ENCODE measurements at regions not wholly inside any gene's neighbourhood (a gene's known extent, or its start where the extent isn't known, plus 50 kb on each side); places are given as distances from the start of the nearest gene placed in this dataset.
A peak's percentile ranks its signal among the peaks of the same experiment; 100 is the strongest.

DNA sequence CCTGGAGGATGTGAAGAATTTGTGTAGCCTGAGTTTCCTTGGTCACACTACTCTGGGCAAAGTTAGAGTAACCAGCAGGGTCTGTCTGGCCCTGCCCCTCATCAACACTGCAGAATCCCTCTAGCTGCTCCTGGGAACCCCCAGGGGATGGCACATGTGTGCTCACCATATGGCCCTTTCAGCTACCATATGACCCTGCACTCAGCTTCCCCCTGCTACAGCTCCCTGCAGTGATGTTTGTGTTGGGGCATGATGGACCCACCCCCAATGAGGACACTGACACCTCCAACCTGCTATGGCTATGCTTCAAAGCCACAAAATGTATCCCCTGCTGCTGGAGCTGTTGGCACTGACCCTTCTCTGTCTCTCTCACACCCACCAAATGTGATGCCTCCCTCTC lies 152.7 kb downstream of the SNX18 start:
- Histone ChIP-seq H3K4me1 (peaks cover 0 to 60% (median 28%) of the 10 kb centered on the region in 4 donors), H3K9me3 (no peaks in the 10 kb centered on the region), H3K27me3 (no peaks in the 10 kb centered on the region), H3K27ac (peak overlapping the region; percentile 41 to 57), H3K4me3 (no peak overlapping the region), H3K36me3 (no peaks in the 10 kb centered on the region)
- no peak for TF ChIP-seq CTCF (IDR thresholded peaks at IDR 0.05)
- DNase-seq = no peak
- intact Hi-C loops (cut with DNase I; ENCODE audit: low total_unique reads) = no loop called here

DNA sequence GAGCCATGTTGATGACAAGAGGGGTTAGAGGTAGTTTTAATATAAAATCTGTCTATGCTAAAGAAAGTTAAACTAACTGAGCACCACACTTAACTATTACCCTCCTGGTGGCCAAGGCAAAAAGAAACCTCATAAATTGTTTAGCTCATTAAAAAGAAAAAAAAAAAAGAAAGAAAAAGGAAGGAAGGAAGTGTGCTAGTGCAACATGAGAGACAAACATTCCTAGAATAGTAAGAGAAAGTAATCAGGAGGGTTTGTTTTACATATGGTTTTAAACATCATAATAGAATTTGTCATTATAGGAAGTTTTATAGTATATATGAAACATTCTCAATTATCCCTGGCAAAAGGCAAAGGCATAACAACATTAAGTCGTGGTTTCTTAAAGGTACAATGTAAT lies 152.3 kb downstream of the SNX18 start:
- intact Hi-C loops (cut with DNase I; ENCODE audit: low total_unique reads) = no loop called here
- Histone ChIP-seq H3K36me3 (no peaks in the 10 kb centered on the region), H3K4me1 (peaks cover 0 to 62% (median 28%) of the 10 kb centered on the region in 4 donors), H3K27me3 (no peaks in the 10 kb centered on the region), H3K27ac (peak overlapping the region; percentile 41 to 57), H3K4me3 (no peak overlapping the region), H3K9me3 (no peaks in the 10 kb centered on the region)
- TF ChIP-seq CTCF (IDR thresholded peaks at IDR 0.05) = no peak
- no peak for DNase-seq

DNA sequence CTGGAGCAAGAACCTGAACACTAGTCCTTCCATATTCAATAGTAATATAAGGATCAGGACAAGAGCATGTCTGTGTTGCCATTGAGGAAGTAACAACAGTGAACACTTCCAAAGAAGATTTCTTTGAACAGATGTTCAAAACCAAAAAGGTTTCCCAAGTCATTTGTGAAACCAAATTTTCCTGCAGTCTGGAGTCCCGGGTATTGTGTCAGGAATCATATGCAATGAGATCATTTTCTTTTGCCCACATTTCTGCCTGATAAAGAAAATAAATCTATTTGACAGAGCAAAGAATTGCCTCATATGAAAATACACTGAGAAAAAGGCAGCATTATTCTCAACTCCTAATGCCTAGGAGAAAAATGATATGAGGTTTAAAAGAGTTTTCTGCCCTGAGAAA lies 151.7 kb downstream of the SNX18 start:
- H3K4me3 ChIP-seq = no peak overlapping the region
- H3K36me3 ChIP-seq = no peaks in the 10 kb centered on the region
- DNase-seq = no peak
- H3K27me3 ChIP-seq = no peaks in the 10 kb centered on the region
- peaks cover 0 to 65% (median 32%) of the 10 kb centered on the region in 4 donors for H3K4me1 ChIP-seq
- H3K27ac ChIP-seq = peak overlapping the region; percentile 41 to 57
- TF ChIP-seq CTCF (IDR thresholded peaks at IDR 0.05) = no peak
- intact Hi-C loops (cut with DNase I; ENCODE audit: low total_unique reads) = no loop called here
- no peaks in the 10 kb centered on the region for H3K9me3 ChIP-seq

DNA sequence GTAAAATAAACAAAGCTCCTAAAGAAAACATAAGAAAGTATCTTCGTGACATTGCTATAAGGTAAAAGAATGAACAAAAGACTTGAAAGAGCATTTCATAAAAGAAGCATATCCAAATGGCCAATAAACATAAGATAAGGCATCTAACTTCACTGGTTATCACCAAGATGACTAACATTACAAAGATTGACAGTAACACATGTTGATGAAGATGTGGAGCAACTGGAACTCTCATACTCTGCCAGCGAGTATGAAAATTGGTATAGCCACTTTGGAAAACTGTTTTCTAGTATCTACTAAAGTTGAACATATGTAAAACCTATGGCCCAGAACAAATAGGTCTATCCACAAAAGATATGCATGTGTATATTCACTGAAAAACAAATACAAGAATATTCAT lies 150.5 kb downstream of the SNX18 start:
- intact Hi-C loops (cut with DNase I; ENCODE audit: low total_unique reads) = no loop called here
- Histone ChIP-seq H3K36me3 (no peaks in the 10 kb centered on the region), H3K27me3 (no peaks in the 10 kb centered on the region), H3K9me3 (no peaks in the 10 kb centered on the region), H3K27ac (no peak overlapping the region), H3K4me3 (no peak overlapping the region), H3K4me1 (peaks cover 0 to 65% (median 41%) of the 10 kb centered on the region in 4 donors)
- no peak for TF ChIP-seq CTCF (IDR thresholded peaks at IDR 0.05)
- no peak for DNase-seq

- Histone ChIP-seq H3K36me3 (no peaks in the 10 kb centered on the region), H3K27me3 (no peaks in the 10 kb centered on the region), H3K4me3 (no peak overlapping the region), H3K4me1 (peaks cover 0 to 65% (median 40%) of the 10 kb centered on the region in 4 donors), H3K27ac (no peak overlapping the region), H3K9me3 (no peaks in the 10 kb centered on the region)
- TF ChIP-seq CTCF (IDR thresholded peaks at IDR 0.05) = no peak
- no peak for DNase-seq
- intact Hi-C loops (cut with DNase I; ENCODE audit: low total_unique reads) = no loop called here
Observed at GRCh38 chr5:54667136-54667535, 149.6 kb downstream of the SNX18 start.

- no peaks in the 10 kb centered on the region for H3K36me3 ChIP-seq
- peak; percentile 79 to 86 for DNase-seq
- peaks cover 0 to 60% (median 27%) of the 10 kb centered on the region in 4 donors for H3K4me1 ChIP-seq
- peak overlapping the region; percentile 53 to 59 for H3K27ac ChIP-seq
- H3K4me3 ChIP-seq = no peak overlapping the region
- intact Hi-C loops (cut with DNase I; ENCODE audit: low total_unique reads) = no loop called here
- no peaks in the 10 kb centered on the region for H3K27me3 ChIP-seq
- no peaks in the 10 kb centered on the region for H3K9me3 ChIP-seq
- no peak for TF ChIP-seq CTCF (IDR thresholded peaks at IDR 0.05)
Observed at GRCh38 chr5:54663866-54664265, 146.3 kb downstream of the SNX18 start.
